Pancreas (tissue), 10 donors: ENCODE measurements at regions not wholly inside any gene's neighbourhood (a gene's known extent, or its start where the extent isn't known, plus 50 kb on each side); places are given as distances from the start of the nearest gene placed in this dataset.
A peak's percentile ranks its signal among the peaks of the same experiment; 100 is the strongest.

Experiments
- ATAC-seq, 4 donors: fragments of 200-7000 bp; cut with Tn5 transposase; one replicate each; pipeline versions ENCODE4 v1.8.0 to v1.9.1; 2020; ENCODE audit warnings: mild to moderate bottlenecking in 4 of 4, moderate library complexity in 4 of 4
- DNase-seq, 6 donors: peaks; one replicate each; pipeline ENCODE4 v3.0.0-alpha.2; 2020
- FAIRE-seq: peaks from 2 replicates; lab custom pipeline; 2012; peaks lifted over from hg19 to GRCh38; lab: Jason Lieb, UNC
- H3K27ac ChIP-seq, 4 donors: fragments of 200-600 bp; sonication (generic); 1 replicate in 3 of 4; 2 replicates in 1 of 4; pipeline versions ENCODE4 v1.5.0 to v1.8.0; 2020
- H3K27me3 ChIP-seq, 4 donors: fragments of 200-600 bp; one replicate each; pipeline ENCODE4 v1.8.0; 2021
- H3K36me3 ChIP-seq, 3 donors: fragments of 200-600 bp; sonication (generic) in 1 of 3; one replicate each; pipeline versions ENCODE4 v1.5.0 to v1.8.0; 2020 to 2021
- H3K4me1 ChIP-seq, 3 donors: fragments of 200-600 bp; one replicate each; pipeline ENCODE4 v1.8.0; 2021
- H3K4me3 ChIP-seq, 4 donors: fragments of 200-600 bp; sonication (generic) in 2 of 4; one replicate each; pipeline versions ENCODE4 v1.5.0 to v1.8.0; 2020 to 2021
- H3K9me3 ChIP-seq, 4 donors: fragments of 200-600 bp; one replicate each; pipeline ENCODE4 v1.8.0; 2021
- WGBS, 2 donors: extraction: QIAGEN DNeasy Blood & Tissue Kit; methylation state at CpG; one replicate each; pipeline ENCODE4 v1.1.7; 2013; 5-methylcytosine and 5-hydroxymethylcytosine counted together
- intact Hi-C, 3 donors: fragments of 100-400 bp; cut with DNase I; formaldehyde crosslinking; loops; one replicate each; pipeline versions ENCODE4 v1.11.1 to v1.14.2; 2022
- TF ChIP-seq, protein P1 (sequence below), 4 donors: fragments of 200-600 bp; sonication (generic) in 3 of 4; IDR thresholded peaks; one replicate each; pipeline versions ENCODE4 v1.5.0 to v1.8.0; 2021; ENCODE audit warnings: antibody characterized with exemption in 4 of 4
- donor health status: healthy with polysubstance abuse.
- donor health status: DM: no; HTN: no; CAD: no; lungs with moderate emphysema.
- donor health status: DM: no; HTN: no; CAD: no.
- donor health status: control.
- donor health status: control.
- donor health status: Bipolar disorder and iron deficiency.
- donor health status: DM: yes; HTN: yes; CAD: no.
- donor health status: DM: no; HTN: no; CAD: no.
- donor health status: DM: no; HTN: no; CAD: no.
- donor health status: DM: yes; HTN: yes; CAD: no.

DNA sequence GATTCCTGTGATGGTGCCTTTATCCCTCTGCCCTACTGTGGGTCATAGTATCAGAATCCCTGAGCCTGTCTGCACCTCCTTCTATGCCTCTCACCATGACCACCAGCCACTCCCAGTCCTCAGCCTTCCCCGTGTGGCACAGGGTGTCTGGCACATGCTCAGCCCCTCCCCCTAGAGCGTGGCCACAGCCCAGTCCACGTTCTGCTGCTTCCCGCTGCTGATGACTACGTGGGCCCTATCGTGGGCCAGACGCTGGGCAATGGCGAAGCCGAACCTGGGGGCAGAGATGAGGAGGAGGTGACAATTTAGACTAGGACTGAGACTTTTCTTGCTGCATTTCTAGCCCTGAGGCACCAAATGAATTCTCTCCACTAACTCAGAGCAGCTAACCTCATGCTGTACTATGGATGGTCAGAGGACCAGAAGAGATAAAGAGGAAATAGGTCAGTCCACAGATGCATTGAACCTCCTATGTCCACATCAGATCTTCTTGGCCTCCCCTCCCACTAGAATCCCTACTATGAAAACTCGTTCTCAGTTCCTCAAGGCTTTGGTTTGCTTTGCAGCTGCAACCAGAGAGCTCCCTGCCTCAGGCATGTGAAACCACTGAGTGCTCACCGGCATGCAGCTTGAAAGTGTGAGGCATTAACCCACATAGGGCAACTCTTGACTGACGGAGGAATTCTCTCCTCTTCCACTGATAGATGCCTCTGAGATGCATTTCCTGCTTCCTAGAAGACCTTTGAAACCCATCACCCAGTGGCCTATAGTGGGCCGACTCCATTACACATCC lies 126.3 kb upstream of the DHRS4 start:
- WGBS, 2 donors = 89 to 94% methylated on average over 13 of the region's 13 CpGs
- Histone ChIP-seq H3K27ac (no peak overlapping the region), H3K4me3 (no peak overlapping the region), H3K9me3 (no peaks in the 10 kb centered on the region), H3K27me3 (no peaks in the 10 kb centered on the region), H3K4me1 (no peaks in the 10 kb centered on the region), H3K36me3 (no peaks in the 10 kb centered on the region)
- FAIRE-seq = no peak
- ATAC-seq = no peak
- DNase-seq = no peak
- TF ChIP-seq, protein P1, sequence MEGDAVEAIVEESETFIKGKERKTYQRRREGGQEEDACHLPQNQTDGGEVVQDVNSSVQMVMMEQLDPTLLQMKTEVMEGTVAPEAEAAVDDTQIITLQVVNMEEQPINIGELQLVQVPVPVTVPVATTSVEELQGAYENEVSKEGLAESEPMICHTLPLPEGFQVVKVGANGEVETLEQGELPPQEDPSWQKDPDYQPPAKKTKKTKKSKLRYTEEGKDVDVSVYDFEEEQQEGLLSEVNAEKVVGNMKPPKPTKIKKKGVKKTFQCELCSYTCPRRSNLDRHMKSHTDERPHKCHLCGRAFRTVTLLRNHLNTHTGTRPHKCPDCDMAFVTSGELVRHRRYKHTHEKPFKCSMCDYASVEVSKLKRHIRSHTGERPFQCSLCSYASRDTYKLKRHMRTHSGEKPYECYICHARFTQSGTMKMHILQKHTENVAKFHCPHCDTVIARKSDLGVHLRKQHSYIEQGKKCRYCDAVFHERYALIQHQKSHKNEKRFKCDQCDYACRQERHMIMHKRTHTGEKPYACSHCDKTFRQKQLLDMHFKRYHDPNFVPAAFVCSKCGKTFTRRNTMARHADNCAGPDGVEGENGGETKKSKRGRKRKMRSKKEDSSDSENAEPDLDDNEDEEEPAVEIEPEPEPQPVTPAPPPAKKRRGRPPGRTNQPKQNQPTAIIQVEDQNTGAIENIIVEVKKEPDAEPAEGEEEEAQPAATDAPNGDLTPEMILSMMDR (IDR thresholded peaks at IDR 0.05) = no peak
- intact Hi-C loops = no loop called here

DNA sequence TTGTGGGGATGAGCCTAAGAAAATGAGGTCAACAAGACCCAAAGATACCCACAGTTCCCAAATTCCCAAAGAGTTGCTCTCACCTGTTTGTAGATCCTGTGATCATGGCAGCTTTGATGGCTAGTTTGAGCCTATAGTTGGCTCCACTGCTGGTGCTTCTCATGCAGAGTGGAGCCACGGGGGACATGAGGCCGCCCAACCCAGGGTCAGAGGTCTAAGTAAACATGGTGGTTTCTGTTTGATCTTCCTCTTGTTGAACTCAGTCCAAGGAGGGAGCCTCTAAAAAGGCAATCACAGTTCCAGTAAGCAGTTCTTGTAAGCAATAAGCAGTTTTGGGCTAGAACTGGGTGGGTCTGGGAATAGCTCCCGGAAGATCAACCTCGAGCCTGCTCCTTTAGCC lies 125.6 kb upstream of the DHRS4 start:
- no peaks in the 10 kb centered on the region for H3K4me1 ChIP-seq
- no peak for DNase-seq
- no peak overlapping the region for H3K4me3 ChIP-seq
- H3K36me3 ChIP-seq = no peaks in the 10 kb centered on the region
- intact Hi-C loops = no loop called here
- no peaks in the 10 kb centered on the region for H3K27me3 ChIP-seq
- H3K27ac ChIP-seq = no peak overlapping the region
- FAIRE-seq = no peak
- no peak for ATAC-seq
- 80 to 90% methylated on average over 4 of the region's 4 CpGs for WGBS, 2 donors
- H3K9me3 ChIP-seq = no peaks in the 10 kb centered on the region
- TF ChIP-seq, protein P1 (IDR thresholded peaks at IDR 0.05) = no peak

DNA sequence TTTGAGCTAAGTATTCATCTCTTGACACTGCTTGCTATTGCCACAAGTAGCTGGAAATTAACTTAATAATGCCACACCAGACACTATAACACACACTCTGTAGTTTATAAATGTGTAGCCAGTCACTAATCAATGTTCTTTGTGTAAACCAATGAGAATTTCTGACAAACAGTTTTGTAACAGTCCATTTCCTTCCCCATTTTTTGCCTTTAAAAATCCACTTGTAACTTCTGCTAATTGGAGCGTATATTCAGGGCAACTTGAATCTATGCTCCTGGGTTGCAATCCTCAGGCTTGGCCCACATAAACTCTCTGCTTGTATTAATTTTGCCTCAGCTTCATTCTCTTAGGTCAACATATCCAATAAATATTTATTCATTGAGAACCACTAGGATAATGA lies 125.0 kb upstream of the DHRS4 start:
- Histone ChIP-seq H3K36me3 (no peaks in the 10 kb centered on the region), H3K4me3 (no peak overlapping the region), H3K4me1 (no peaks in the 10 kb centered on the region), H3K27ac (no peak overlapping the region), H3K9me3 (no peaks in the 10 kb centered on the region), H3K27me3 (no peaks in the 10 kb centered on the region)
- FAIRE-seq (no peak), DNase-seq (no peak), ATAC-seq (no peak)
- intact Hi-C loops = no loop called here
- 89 to 90% methylated on average over 1 of the region's 1 CpG for WGBS, 2 donors
- TF ChIP-seq, protein P1 (IDR thresholded peaks at IDR 0.05) = no peak

DNA sequence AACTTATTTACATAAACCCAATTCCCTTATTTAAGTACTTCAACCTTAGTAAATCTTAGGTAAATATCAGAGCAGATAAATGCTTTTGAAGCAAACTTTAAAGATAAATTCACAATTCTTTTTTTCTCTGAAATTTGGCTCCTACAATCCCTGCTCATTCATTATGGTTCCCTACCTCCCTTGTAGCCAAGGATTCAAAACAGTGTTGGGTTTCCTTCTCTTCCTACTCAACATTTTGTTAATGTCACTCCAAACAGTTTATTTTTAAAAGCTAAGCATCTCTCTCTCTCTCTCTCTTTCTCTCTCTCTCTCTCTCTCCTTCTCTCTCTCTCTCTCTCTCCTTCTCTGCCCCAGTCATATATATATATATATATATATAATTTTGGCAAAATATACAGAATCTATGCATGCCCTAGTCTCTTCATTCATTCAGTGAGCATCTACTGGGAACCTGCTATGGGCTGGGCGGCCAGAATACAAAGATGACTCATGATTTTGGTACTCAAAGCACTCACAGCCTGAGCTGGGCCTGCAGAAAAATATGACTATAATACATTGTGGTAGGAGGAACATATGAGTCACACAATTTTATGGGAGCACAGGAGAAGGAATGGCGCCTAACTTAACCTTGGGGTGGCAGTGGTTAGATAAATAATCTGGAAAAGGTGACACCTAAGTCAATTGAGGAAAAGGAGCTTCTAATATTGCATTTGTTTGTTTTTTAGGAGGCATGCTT lies 123.7 kb upstream of the DHRS4 start:
- TF ChIP-seq, protein P1 (IDR thresholded peaks at IDR 0.05) = no peak

More for the DNA sequence above, 123.7 kb upstream of the DHRS4 start:
- no peak overlapping the region for H3K27ac ChIP-seq
- 62 to 68% methylated on average over 2 of the region's 2 CpGs for WGBS, 2 donors
- no peaks in the 10 kb centered on the region for H3K27me3 ChIP-seq
- intact Hi-C loops = no loop called here
- FAIRE-seq (no peak), DNase-seq (peak in 2 of 6 donors; percentile 8 to 16), ATAC-seq (peak in 3 of 4 donors; percentile 60 to 84 (median 66))
- H3K36me3 ChIP-seq = no peaks in the 10 kb centered on the region
- no peaks in the 10 kb centered on the region for H3K9me3 ChIP-seq
- H3K4me1 ChIP-seq = no peaks in the 10 kb centered on the region
- H3K4me3 ChIP-seq = no peak overlapping the region
